GM18498 (cell line): ENCODE measurements at regions not wholly inside any gene's neighbourhood (a gene's known extent, or its start where the extent isn't known, plus 50 kb on each side); places are given as distances from the start of the nearest gene placed in this dataset.
"Not testable (repeated sequence)": the region's sequence is repeated elsewhere in the genome, so short reads cannot be mapped to it uniquely, and the experiment has no call there.

Experiments used
- ATAC-seq: cut with Tn5 transposase; IDR thresholded peaks from one replicate; pipeline ENCODE4 v1.9.1; 2021; ENCODE audit warnings: mild to moderate bottlenecking, moderate library complexity; ENCODE audit not compliant: unreplicated experiment

DNA sequence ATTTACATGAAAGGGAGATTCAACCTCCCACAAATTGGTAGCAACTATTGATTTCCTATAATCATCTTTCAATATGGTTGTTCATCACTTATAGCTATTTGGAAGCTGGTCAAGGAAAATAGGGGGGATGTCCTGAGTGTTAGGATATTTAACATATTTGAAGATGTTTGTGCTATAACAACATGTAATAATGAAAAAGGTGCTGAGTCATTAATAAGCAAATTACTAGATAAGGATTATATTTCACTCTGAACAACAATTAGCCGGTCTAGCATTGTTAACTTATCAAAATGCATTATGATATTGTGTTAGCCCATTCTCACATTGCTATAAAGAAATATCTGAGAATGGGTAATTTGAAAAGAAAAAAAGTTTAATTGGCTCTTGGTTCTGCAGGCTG, 225.8 kb upstream of the ARPP21 start:
- no peak for ATAC-seq

DNA sequence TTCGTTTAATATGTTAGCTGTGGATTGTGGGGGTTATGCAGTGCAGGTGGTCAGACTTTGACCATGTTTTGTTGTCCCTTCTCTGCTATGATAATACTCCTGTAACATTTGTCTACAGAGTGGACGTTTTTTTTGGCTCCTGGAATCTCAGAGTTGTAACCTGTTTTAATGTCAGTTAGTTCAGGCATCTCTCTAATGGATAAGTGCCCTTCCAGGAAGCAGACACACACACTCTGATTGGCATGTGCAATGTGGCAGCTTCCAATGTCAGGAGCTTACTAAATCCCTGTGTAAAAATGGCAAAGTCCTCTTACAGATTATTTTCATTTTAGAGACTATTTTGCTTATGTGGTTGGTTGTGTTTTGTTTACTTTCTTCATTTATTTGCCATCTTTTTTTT, 222.2 kb upstream of the ARPP21 start:
- no peak for ATAC-seq

DNA sequence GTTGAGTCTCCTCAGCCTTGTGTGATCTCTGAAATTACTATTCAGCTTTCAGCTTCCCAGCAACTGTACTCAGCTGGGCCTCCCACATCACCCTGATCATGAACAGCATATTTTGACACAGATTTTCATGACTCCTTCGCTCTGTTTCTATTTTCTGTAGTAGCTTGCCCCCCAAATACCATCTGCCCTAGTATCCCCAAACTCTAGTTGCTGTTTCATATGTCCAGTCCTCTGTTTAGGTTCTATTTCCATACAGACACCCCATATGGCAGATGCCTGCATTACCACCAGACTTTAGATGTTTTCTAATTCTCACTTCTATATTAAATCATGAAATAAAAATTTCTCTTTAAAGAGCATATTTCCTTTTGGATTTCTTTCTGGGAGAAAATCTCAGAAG, 217.2 kb upstream of the ARPP21 start:
- no peak for ATAC-seq

DNA sequence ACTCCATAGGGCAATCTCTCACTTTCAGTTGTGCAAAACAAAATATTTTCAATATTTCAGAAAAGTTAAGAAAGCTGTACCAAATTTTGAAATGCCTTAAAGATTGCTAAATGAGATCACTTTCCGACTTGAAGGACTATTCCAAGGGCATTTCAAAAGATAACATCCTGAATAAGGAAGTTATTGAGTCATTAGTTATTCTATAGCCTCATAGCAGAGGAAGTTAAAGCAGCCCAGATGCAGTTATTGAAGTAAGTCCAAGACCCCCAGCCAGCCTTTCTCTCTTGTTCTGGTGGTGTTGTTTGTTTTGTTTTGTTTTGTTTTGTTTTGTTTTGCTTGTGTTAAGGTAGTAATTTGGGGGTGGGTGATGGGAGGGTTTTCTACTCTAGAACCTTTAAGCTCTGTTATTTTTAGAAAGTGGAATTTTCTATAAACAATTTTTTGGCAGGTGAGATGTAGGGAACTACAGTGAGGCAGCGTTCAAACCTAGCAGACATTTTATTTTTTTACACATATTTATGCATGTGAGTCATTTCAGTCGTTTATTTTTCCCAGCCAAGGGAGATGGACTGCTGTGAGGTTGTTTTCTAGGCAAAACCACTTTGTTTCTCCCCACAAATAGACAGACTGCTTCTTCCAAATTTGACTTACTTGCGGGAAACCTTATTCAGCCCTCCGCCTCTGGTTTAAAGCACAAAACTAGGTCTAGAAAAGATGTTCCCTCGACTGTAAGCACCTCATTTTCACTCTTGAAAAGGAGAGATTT, 216.3 kb upstream of the ARPP21 start:
- ATAC-seq: no peak

DNA sequence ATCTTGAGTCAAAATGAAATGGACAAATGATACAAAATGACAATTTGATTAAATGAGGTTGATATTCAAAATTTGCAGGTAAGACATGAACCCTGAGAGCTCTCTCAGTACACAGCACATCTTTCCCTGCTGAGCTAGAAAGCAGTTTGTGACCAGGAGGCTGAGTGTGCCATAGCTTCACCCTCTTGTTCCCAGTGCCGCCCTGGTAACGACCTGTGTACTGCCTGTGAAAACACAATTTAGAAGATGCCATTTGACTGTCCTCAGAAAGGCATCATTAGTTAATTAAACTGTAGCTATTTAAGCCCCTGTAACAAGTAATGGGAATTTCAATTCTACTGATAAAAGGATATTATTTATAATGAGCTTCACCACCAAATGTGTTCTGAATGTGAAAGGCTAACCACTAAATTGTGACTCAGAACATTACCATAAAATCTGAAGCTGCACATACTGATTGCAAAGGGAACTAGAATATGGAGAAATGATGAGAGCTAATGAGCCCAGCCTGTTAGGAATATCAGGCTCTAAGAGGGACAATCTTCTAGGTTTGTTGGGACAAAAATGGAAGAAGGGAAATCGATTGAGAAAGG, 212.9 kb upstream of the ARPP21 start:
- no peak for ATAC-seq

DNA sequence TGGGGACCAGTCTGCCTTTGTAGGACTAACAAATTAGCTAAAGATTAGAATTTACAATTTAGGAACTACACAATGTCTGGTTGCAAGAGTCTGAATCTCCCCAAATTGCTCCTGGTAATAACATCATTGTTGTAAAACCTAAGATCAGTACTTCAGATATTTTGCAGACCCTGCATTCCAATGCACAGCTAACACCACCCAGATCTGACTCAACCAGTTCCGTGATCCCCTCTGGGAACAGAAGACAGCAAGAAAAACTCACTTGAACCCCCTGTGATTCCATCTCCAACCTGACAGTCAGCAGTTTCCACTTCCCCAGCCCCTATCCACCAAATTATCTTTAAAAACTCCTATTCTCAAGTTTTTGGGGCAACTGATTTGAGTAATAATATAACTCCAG, 201.9 kb upstream of the ARPP21 start:
- ATAC-seq: no peak

DNA sequence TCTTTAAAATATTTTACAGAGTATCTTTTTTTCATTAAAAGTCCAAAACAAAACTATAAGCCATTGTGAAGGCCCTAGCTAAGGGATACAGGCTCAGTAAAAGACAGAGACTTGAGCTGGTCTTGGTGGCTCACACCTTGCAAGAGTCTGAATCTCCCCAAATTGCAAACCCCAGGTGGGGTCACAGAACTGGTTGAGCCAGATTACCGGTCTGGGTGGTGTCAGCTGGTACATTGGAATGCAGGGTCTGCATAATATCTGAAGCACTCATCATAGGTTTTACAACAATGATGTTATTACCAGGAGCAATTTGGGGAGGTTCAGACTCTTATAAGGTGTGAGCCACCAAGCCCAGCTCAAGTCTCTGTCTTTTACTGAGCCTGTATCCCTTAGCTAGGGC, 201.2 kb upstream of the ARPP21 start:
- ATAC-seq: no peak

DNA sequence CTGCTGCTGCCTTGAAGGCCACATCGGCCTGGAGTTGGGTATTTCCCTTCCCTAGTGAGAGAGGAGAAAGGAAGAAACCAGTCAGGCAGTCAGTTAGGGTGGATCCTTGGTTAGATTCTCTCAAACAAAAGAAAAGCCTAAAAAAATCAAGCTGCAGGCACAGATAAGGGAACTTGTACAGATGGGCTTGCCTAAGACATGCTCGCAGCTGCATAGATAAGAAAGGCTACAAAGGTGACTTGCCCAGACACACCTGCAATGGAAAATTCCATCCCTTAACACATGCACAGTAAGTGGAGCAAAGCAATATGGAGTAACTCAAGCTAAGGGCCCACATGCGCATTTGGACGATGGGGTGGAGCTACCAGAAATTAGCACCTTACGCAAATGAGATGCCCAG, 199.7 kb upstream of the ARPP21 start:
- no peak for ATAC-seq

DNA sequence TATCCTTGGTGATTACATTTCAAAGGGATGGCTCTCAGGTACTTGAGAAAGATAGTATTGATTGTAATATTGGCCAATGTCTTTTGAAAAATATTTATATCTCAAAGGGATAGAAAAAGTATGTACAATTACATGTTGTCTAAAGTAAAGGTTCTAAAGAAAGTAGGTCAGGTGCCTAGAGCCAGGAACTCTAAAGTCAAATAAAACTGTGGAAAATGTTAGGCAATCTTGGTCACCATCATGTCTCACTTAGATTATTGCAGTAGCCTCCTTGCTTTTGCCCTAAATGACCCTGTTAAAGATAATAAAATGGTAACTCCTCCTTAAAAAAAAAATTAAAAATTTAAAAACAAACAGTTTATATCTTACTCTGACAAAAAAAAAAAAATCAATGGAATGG, 198.5 kb upstream of the ARPP21 start:
- ATAC-seq: no peak

DNA sequence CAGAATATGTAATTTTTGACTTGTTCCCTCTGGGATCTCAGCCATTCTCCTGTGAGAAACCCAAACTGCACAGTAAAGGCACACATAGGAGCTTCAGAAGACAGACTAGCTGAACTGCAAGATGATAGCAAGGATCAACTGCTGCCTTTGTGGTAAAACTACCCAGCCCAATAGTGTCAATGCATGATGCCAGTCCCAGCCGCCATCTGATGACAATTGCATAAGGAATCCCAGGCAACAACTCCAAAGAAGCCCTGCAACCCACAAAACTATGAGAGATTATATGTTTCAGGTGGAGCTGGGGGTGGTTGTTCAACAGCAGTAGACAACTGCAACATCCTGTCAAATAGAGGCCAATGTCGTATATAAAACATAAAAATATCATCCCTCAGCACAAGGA, 192.4 kb upstream of the ARPP21 start:
- ATAC-seq: no peak

DNA sequence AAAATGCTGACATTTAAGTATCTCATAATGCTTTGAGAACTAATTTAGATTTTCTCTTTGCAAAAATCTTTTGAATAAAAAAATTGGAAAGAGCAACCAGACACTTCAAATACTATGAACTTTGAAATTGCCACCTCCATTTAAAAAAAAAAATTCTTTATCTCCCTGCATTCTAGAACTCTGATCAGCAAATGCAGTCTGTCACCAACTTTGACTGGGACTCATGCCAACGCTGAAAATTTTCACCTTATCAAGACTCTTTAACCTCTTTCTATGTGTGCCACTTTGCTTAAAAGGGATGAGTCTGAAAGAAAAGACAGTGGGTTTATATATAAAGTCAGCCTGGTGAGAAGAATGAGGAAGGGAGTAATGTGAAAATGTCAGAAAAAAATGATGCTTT, 191.2 kb upstream of the ARPP21 start:
- no peak for ATAC-seq

DNA sequence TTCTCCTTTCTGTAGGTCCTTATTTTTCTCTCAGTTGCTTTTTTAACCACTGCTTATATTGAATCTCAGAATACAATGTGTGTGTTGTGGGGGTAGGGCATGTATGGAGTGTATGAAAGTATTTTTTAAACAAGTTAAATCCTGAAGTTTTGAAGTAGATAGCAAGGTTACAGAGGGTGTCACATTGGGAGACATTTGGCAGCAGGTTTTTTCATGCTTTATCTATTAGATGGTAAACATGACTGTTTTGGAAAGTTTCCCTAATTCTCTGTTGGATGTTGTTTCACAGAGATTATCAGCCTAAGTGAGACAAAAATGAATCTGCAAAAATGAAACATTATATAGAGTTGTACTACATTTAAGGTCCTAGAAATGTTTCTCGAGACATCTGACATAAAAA, 190.6 kb upstream of the ARPP21 start:
- no peak for ATAC-seq

DNA sequence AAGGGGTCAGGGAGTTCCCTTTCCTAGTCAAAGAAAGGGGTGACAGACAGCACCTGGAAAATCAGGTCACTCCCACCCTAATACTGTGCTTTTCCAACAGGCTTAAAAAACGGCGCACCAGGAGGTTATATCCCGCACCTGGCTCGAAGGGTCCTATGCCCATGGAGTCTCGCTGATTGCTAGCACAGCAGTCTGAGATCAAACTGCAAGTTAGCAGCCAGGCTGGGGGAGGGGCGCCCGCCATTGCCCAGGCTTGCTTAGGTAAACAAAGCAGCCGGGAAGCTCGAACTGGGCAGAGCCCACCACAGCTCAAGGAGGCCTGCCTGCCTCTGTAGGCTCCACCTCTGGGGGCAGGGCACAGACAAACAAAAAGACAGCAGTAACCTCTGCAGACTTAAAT, 184.5 kb upstream of the ARPP21 start:
- ATAC-seq: not testable (repeated sequence)

DNA sequence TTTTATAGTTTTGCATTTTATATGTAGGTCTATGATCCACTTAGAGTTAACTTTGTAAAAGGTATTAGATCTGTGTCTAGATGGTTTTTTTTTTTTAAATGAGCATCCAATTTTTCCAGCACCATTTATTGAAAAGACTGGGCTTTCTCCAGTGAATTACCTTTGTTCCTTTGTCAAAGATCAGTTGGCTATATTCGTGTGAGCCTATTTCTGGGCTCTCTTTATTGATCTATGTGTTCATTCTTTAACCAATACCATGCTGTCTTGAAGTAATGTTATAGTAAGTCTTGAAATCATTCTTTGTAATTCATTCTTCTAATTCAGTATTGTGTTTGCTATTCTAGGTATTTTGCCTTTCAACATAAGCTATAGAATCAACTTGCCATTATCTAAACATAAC, 165.4 kb upstream of the ARPP21 start:
- ATAC-seq: no peak

DNA sequence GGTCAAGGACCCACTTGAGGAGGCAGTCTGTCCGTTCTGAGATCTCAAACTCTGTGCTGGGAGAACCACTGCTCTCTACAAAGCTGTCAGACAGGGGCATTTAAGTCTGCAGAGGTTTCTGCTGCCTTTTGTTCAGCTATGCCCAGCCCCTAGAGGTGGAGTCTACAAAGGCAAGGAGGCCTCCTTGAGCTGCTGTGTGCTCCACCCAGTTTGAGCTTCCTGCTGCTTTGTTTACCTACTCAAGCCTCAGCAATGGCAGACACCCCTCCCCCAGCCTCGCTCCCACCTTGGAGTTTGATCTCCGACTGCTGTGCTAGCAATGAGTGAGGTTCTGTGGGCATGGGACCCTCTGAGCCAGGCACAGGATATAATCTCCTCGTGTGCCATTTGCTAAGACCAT, 156.8 kb upstream of the ARPP21 start:
- not testable (repeated sequence) for ATAC-seq

DNA sequence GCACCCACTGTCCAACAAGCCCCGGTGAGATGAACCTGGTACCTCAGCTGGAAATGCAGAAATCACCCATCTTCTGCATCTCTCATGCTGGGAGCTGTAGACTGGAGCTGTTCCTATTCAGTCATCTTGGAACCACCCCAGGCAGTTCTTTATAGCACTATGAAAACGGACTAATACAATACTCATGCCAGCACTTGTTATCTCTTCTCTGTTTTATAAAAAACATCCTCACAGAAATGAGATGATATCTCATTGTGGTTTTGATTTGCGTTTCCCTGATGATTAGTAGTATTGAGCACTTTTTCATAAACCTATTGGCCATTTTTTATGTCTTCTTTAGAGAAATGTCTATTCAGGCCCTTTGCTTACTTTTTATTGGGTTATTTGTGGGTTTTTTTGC, 156.2 kb upstream of the ARPP21 start:
- no peak for ATAC-seq

DNA sequence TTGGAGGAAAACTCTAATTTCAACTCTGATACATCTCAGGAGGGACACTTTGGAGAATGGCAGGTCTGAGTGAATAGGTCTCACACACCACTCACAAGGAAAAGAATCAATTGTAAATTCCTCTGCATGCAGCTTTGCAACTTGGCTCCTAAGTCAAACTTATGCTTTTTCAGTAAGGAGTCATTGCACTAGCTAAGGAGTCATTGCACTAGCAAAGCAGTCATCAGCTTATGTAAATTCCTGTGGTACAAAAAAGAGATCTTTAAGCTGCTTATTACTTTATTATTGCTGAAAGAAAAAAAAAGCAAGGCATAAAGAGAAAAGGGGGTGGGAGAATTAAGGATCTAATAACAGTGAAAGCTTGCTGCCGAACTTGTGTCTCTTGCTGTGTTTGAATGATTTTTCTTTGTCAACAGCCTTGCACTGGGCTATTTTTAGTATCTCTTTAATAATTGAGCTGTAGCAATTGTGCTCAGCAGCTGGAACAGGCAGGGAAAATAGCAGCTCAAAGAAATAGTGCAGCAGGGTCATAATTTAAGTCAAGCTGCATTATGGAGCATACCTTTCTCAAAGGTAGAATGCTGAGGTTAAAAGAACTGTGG, 154.3 kb upstream of the ARPP21 start:
- ATAC-seq: no peak

DNA sequence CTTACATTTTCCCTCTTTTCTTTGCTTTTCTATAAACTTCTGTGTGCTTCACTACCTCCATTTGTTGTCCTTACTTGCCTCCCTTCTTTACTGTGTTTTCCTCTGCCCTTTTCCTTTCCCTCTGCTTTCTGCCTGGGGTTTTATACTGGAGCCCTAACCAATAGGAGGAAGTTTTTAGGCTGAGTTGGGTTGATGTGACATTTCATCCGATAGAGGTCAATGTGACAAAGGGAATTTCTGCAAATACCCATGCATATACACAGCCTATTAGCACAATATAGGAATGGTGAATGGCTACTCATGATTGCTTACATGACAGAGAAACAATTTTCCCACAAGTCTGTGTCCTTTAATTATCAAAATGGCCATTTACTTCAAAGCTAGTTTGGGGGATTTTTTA, 153.0 kb upstream of the ARPP21 start:
- ATAC-seq: no peak

DNA sequence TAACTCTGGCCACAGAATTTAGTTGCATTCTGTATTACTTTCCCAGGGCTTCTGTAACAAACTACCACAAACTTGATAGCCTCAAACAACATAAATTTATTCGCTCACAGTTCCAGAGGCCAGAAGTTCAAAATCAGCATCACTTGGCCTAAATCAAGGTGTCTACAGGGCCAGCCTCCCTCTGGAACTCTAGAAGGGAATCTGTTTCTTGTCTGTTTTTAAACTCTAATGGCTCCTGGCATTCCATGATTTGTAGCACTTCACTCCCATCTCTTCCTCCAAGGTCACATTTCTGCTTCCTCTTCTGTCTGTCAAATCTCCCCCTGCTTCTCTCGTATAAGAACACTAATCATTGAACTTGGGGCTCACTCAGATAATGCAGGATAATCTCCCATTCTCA, 151.9 kb upstream of the ARPP21 start:
- ATAC-seq: no peak

DNA sequence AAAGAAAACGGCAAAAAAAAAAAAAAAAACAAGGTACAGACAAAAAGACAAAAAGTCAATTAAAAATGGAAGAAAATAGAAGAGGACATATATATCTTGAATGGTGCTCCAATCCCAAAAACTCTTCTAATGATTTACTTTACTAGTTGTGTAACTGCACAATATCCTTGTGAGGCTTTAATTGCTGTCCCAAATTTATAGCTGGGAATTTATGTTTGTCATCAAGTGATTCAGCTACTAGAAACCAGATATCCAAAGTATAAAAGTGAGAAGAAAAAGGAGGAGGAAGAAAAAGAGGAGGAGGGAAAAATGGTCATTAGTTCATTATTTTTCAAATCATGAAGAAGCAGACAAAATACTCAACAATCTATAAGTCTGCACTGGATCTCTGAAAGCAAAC, 150.8 kb upstream of the ARPP21 start:
- no peak for ATAC-seq

DNA sequence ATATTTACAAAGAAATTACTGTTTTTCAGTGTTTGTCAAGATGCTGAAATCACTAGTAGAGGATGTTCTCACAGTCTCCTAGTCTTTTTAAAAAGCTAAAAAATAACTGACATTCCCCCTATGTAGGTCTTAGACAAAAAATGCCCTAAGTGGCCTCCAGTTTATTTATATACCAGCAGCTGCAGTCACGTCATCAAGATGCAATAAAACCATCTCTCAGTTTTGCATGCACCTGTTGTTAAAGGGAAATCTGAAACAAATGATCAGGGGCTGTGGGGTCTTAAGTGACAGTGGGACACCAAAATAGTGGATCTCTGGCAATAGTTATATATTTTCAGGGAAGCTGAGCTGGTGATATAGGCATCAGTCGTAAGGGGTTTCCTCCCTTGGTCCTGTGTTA, 146.5 kb upstream of the ARPP21 start:
- ATAC-seq: no peak

DNA sequence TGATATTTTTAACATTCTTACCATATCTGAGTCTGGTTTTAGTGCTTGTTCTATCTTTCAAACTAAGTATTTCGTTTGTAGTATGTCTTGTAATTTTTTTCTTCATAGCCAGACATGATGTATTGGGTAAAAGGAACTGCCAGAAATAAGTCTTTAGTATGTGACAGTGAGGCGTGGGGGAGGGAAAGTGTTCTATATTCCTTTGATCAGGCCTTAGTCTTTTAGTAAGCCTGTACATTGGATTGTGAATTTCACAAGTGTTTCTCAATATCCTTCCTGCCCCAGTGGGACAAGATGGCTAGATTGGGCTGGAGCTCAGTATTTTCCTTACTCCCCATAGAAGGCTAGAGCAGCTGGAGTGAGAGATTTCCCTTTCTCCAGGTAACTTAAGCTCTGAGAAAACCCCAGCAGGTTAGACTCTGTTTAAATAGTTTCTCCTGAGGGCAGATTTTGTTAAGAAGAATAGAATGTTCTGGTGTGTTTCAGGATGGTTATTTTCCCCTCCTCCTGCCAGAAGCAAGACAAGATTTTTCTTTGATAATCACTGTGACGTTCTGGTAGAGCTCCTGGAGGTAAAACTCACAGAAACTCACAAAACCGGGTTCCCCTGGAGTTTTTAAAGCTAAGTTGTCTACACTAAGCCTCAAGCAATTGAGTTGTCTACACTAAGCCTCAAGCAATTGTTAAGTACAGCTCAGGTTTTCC, 140.7 kb upstream of the ARPP21 start:
- no peak for ATAC-seq
